Hippocampal formation (tissue), 2 donors: ENCODE measurements at regions not wholly inside any gene's neighbourhood (a gene's known extent, or its start where the extent isn't known, plus 50 kb on each side); places are given as distances from the start of the nearest gene placed in this dataset.
"Not testable (repeated sequence)": the region's sequence is repeated elsewhere in the genome, so short reads cannot be mapped to it uniquely, and the experiment has no call there.

Experiments used
- DNase-seq, 2 donors: peaks; one replicate each; lab custom pipeline; 2025; lab: John Stamatoyannopoulos, UW

DNA sequence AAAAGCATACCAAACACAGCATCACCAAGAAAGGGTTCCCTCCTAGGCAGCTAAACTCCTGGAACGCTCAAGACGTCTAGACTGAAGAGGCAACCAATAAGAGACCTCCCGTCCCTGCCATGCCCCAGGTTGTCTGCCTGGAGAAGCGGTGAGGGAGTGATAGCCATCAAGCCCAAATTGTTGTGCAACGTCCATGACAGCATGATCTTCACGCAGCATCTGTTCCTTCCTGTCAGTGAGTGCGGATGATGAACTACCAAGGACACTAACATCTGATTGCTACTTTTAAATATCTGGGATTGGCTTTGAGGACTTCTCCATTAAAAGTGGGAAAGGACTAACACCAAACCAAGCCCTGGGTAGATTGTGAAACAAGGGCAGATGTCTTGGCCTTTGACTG lies 149.7 kb downstream of the TXNL1 start:
- DNase-seq, result no peak

DNA sequence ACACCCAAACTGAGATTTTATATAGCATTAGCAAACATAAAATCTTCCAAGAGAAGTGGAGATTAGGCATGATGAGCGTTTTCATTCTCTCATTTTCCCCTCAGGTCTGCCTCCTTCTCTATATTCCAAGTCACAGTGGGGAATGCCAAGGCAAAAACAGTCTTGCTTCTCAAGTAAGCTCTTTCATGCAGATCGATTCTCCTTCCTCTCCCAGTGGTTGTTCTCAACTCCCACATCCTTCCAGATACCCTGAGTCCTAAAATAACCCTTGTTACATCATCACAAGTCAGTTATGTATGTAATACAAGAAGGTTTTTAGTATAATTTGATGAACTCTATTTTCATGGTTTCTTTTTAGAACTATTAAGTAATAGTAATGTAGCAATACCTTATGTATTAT lies 150.6 kb downstream of the TXNL1 start:
- no peak for DNase-seq

DNA sequence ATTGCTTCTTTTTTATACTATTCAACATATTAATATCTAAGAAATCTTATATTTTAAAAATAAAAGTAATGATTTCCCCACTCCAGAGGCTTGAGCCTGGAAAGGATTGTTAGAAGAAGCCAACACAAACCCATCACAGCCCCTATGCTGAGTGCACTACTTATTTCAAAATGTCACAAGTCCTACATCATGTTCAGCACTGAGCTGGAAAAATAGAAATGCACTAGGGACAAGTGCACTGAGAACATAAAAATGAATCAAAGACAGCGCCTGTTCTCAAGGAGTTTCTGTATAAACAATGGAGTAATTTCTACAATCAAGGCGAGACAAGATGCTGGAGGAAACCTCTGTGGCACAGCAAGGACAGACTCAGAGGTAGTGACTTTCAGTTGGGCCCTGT lies 155.0 kb downstream of the TXNL1 start:
- DNase-seq, result no peak

- not testable (repeated sequence) for DNase-seq
Observed at GRCh38 chr18:56482813-56483212, 155.6 kb downstream of the TXNL1 start.

- no peak for DNase-seq
Observed at GRCh38 chr18:56481751-56482150, 156.6 kb downstream of the TXNL1 start.

DNA sequence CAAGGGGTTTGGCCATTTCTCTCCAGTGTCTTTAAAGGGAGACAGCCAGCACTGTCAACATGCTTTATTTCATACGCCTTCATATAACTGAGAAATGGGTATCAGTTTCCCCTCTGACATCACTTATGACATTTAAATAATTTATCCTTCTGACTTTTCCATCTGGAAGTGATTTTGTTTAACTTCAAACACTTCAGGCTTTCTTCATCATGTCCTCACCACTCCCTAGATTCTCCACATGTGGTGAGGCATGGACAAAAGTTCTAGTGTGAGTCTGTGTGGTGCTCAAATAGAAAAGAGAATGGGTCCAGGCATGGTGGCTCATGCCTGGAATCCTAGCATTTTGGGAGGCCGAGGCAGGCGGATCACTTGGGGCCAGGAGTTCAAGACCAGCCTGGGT lies 158.6 kb downstream of the TXNL1 start:
- no peak for DNase-seq

- no peak for DNase-seq
Observed at GRCh38 chr18:56475250-56475649, 163.1 kb downstream of the TXNL1 start.

- DNase-seq, result no peak
Observed at GRCh38 chr18:56473400-56474024, 164.9 kb downstream of the TXNL1 start.

GRCh38 chr18:56470406-56471351 lies 167.7 kb downstream of the TXNL1 start:
- DNase-seq, result no peak

GRCh38 chr18:56469582-56469981 lies 168.8 kb downstream of the TXNL1 start:
- DNase-seq, result no peak

GRCh38 chr18:56468396-56468795 lies 170.0 kb downstream of the TXNL1 start:
- DNase-seq, result no peak

DNA sequence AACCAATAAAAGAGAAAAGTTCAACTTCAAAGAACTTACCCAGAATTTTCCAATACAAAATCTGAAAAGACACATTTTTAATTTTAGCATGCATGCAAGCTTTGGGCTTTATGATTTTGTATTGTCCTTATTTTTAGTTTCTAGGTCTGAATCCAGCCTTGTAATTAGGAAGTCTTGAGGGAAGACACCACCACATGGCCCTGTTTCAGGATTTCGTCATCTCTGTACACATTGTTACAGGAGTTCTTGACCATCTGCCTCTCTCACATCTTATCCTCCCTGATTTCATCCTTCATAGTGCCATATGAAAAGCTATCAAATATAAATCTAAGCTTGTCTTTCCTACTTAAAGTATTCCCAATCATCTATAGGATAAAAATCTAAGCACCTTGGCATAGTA lies 176.1 kb downstream of the TXNL1 start:
- DNase-seq, result no peak

DNA sequence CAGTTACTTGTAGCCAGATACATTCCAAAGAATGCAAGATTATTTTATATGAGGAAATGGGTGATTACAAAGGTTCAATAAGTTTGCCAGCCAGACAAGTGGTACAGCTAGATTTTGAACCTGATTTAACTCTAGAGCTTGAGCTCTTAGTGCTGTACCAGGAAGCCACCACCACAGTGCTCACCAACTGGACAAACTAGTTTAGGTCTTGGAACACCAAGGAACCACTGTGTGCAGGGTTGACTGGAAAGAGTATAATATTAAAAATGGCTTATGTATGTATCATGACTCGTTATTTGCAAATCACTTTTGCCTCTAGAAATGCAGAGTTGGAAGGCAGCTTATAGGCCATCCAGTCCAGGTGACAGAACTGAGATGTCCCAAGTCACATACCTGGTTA lies 177.2 kb downstream of the TXNL1 start:
- DNase-seq, result no peak

- DNase-seq, result no peak
Observed at GRCh38 chr18:56460581-56460980, 177.8 kb downstream of the TXNL1 start.

- no peak for DNase-seq
Observed at GRCh38 chr18:56458770-56459712, 179.4 kb downstream of the TXNL1 start.

DNA sequence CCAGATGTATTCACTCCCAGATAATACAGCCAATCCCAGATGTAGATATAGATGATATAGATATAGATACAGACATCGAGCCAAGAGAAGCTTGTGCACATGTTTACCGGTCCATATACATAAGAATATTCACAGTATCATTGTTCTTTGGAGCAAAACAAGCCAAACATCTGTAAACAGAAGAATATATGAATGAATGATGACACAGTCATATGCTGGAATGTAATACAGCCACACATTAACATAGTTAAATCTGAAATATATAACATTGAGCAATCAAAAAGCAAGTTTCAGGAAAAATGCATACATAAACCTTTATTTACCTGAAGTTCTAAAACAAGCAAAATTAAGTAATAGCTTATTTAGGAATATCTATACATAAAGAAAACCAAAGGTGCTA lies 182.5 kb downstream of the TXNL1 start:
- no peak for DNase-seq

DNA sequence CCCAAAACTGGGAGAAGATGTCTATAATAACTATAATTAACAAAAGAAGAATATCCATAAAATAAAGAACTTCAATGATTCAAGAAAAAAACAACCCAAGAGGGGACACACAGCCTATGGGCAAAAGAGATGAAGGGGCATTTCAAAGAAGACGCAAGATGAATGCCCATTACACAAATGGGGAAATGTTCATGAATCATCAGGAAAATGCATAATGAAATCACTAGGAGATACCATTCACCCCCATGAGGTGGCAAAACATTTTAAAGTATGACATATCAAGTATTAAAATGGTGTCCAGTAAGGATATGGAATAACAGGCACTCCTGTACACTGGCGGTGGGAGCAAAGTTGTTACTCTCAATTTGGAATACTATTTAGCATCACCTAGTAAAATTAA lies 183.3 kb downstream of the TXNL1 start:
- DNase-seq, result no peak

DNA sequence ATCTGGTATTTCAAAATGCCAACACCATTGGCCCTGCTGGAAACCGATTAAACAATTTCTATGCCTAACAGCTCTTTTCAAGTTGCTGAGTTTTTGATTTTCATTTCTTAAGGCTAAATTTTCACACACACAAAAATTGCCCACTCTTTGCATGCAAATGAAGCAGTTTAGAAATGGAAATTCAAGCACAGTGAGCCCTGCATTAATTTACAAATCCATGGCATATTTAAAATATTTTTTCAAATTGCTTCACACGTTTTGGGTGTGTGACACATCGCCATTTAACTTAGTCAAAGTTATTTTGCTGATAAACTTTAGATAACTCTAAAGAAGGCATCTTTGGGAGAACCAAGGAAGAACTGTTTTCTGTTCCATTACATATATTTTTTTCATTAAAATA lies 184.8 kb downstream of the TXNL1 start:
- no peak for DNase-seq

- no peak for DNase-seq
Observed at GRCh38 chr18:56451188-56451587, 187.2 kb downstream of the TXNL1 start.

DNA sequence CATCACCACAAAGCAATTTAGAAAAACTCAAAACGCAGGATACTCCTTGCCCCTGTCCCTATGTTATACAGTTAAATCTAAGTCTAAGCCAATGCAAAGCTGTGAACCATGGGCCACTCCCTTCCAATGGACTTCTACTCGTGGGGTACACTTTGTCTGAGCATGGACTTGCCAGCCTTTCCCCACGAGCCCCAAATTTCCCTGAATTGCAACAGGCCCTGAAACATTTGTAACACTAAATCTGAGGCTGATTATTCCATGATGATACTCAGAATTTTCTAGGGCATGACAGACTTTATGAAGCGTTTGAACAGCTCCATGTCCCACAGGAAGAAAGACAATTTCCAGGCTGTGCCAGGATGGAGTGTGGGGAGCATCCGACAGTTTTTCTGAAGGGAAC lies 189.6 kb downstream of the TXNL1 start:
- DNase-seq, result no peak

GRCh38 chr18:56445422-56445821 lies 193.0 kb downstream of the TXNL1 start:
- no peak for DNase-seq

- no peak for DNase-seq
Observed at GRCh38 chr18:56444201-56444600, 194.2 kb downstream of the TXNL1 start.
